OCI-LY1 (cell line): ENCODE measurements at regions not wholly inside any gene's neighbourhood (a gene's known extent, or its start where the extent isn't known, plus 50 kb on each side); places are given as distances from the start of the nearest gene placed in this dataset.

ENCODE experiments used
- H2AFZ ChIP-seq: fragments of 200-600 bp; sonication (generic), shearing (Covaris generic); 2 replicates; pipeline ENCODE4 v1.6.0; 2014; ENCODE audit warnings: antibody characterized with exemption, mild to moderate bottlenecking, low read length
- H3F3A ChIP-seq: fragments of 200-600 bp; sonication (generic), shearing (Covaris generic); 2 replicates; pipeline ENCODE4 v1.6.0; 2014; ENCODE audit warnings: mild to moderate bottlenecking, antibody characterized with exemption, low read length, moderate library complexity; ENCODE audit not compliant: insufficient read depth
- H3K27ac ChIP-seq: fragments of 200-600 bp; sonication (generic); 2 replicates; pipeline ENCODE4 v1.5.1; 2014; ENCODE audit warnings: low read length, mixed run types, mild to moderate bottlenecking, low read depth; ENCODE audit not compliant: poor library complexity, severe bottlenecking
- H3K27me3 ChIP-seq: fragments of 200-600 bp; sonication (generic); 2 replicates; pipeline ENCODE4 v1.6.0; 2014; ENCODE audit warnings: antibody characterized with exemption, mild to moderate bottlenecking, low read length, moderate library complexity; ENCODE audit not compliant: insufficient read depth
- H3K36me3 ChIP-seq: fragments of 200-600 bp; sonication (generic); 2 replicates; pipeline ENCODE4 v1.6.1; 2014; ENCODE audit warnings: mild to moderate bottlenecking, antibody characterized with exemption, low read length, moderate library complexity, mixed read lengths; ENCODE audit not compliant: insufficient read depth
- H3K4me1 ChIP-seq: fragments of 200-600 bp; sonication (generic); 2 replicates; pipeline ENCODE4 v1.5.1; 2014; ENCODE audit warnings: mild to moderate bottlenecking, low read length, moderate library complexity; ENCODE audit not compliant: insufficient read depth, severe bottlenecking
- H3K4me2 ChIP-seq: fragments of 200-600 bp; sonication (generic), shearing (Covaris generic); 2 replicates; pipeline ENCODE4 v1.6.1; 2014; ENCODE audit warnings: low read length
- H3K4me3 ChIP-seq: fragments of 200-600 bp; sonication (generic); 2 replicates; pipeline ENCODE4 v1.5.1; 2014; ENCODE audit warnings: low read length, low read depth, mild to moderate bottlenecking, mixed read lengths; ENCODE audit not compliant: poor library complexity, severe bottlenecking
- H3K79me2 ChIP-seq: fragments of 200-600 bp; shearing (Covaris generic); 2 replicates; pipeline ENCODE4 v1.6.1; 2016; ENCODE audit warnings: mixed run types, low read length, mixed read lengths; ENCODE audit not compliant: insufficient read depth
- H3K9ac ChIP-seq: fragments of 200-600 bp; sonication (generic), shearing (Covaris generic); 2 replicates; pipeline ENCODE4 v1.6.1; 2014; ENCODE audit warnings: mild to moderate bottlenecking, low read length, mixed read lengths
- H3K9me2 ChIP-seq: fragments of 200-600 bp; sonication (generic), shearing (Covaris generic); 2 replicates; pipeline ENCODE4 v1.6.1; 2014; ENCODE audit warnings: low read depth, mild to moderate bottlenecking, low read length, mixed read lengths
- H3K9me3 ChIP-seq: fragments of 200-600 bp; shearing (Covaris generic); 2 replicates; pipeline ENCODE4 v1.6.1; 2014; ENCODE audit warnings: low read length, mixed read lengths
- H4K20me1 ChIP-seq: fragments of 200-600 bp; sonication (generic), shearing (Covaris generic); 2 replicates; pipeline ENCODE4 v1.6.0; 2016; ENCODE audit warnings: mild to moderate bottlenecking, low read length; ENCODE audit not compliant: insufficient read depth
- EZH2 ChIP-seq: fragments of 200-600 bp; sonication (generic), shearing (Covaris generic); IDR thresholded peaks from 2 replicates; pipeline ENCODE4 v1.8.0; 2017; ENCODE audit warnings: borderline replicate concordance, mixed run types, mild to moderate bottlenecking, antibody characterized with exemption, low read length, moderate library complexity, mixed read lengths
- TF ChIP-seq, protein P1 (sequence below): fragments of 200-600 bp; sonication (generic), shearing (Covaris generic); IDR thresholded peaks from 2 replicates; pipeline ENCODE4 v1.5.1; 2017; ENCODE audit warnings: mild to moderate bottlenecking, antibody characterized with exemption, low read length, moderate library complexity, mixed read lengths

DNA sequence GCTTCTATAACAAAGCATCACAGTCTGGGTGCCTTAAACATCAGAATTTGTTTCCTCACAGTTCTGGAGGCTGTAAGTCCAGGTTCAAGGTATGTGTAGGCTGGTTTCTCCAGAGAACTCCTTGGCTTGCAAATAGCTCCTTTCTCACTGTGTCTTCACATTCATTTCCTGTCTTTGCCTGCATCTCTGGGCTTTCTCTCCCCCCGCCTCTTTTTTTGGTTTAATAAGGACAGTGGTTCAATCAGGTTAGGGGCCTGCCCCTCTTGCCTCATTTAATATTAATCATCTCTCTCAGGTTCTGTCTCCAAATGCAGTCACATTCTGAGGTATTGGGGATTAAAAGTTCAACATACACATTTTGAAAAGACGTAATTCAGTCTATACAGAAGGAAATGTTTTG, 225.5 kb upstream of the ATP10B start:
- H3K9me3 ChIP-seq: no peaks in the 10 kb centered on the region
- TF ChIP-seq, protein P1, sequence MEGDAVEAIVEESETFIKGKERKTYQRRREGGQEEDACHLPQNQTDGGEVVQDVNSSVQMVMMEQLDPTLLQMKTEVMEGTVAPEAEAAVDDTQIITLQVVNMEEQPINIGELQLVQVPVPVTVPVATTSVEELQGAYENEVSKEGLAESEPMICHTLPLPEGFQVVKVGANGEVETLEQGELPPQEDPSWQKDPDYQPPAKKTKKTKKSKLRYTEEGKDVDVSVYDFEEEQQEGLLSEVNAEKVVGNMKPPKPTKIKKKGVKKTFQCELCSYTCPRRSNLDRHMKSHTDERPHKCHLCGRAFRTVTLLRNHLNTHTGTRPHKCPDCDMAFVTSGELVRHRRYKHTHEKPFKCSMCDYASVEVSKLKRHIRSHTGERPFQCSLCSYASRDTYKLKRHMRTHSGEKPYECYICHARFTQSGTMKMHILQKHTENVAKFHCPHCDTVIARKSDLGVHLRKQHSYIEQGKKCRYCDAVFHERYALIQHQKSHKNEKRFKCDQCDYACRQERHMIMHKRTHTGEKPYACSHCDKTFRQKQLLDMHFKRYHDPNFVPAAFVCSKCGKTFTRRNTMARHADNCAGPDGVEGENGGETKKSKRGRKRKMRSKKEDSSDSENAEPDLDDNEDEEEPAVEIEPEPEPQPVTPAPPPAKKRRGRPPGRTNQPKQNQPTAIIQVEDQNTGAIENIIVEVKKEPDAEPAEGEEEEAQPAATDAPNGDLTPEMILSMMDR: no peak
- no peak for TF ChIP-seq EZH2

DNA sequence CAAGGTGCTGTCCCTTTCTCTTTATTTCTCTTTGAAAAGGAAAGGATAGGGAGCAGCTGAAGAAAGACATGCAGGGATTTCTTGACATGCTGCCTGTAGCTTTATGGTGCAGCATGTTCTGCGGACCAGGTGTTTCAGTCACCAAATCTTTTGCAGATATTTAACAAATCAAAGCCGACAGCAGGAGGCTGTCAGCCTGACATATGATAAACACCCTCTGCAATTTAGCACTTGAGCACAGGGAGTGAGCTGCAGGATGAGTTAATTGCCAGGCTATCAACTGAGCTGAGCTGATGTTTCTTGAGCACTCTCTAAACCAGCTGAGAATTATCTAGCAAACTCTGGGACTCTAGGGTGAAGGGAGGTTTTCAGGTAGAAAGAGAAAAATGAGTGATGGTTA, 212.8 kb upstream of the ATP10B start:
- H3K9me2 ChIP-seq: no peaks in the 10 kb centered on the region

More for the DNA sequence above, 225.5 kb upstream of the ATP10B start:
- no peak overlapping the region for H3K27ac ChIP-seq
- H4K20me1 ChIP-seq: no peaks in the 10 kb centered on the region
- no peak overlapping the region for H3K9ac ChIP-seq
- H3K36me3 ChIP-seq: no peaks in the 10 kb centered on the region
- H3F3A ChIP-seq: no peaks in the 10 kb centered on the region
- no peaks in the 10 kb centered on the region for H3K27me3 ChIP-seq
- no peak overlapping the region for H2AFZ ChIP-seq
- H3K4me3 ChIP-seq: no peak overlapping the region
- H3K9me2 ChIP-seq: no peaks in the 10 kb centered on the region
- no peaks in the 10 kb centered on the region for H3K79me2 ChIP-seq
- no peaks in the 10 kb centered on the region for H3K4me1 ChIP-seq
- H3K4me2 ChIP-seq: no peak overlapping the region

GRCh38 chr5:161064297-161064696, 212.3 kb upstream of the ATP10B start:
- H3K36me3 ChIP-seq: no peaks in the 10 kb centered on the region
- H2AFZ ChIP-seq: no peak overlapping the region
- H3K27ac ChIP-seq: no peak overlapping the region
- no peak overlapping the region for H3K4me2 ChIP-seq
- H3K9ac ChIP-seq: no peak overlapping the region
- H3K27me3 ChIP-seq: no peaks in the 10 kb centered on the region
- no peaks in the 10 kb centered on the region for H4K20me1 ChIP-seq
- no peaks in the 10 kb centered on the region for H3K9me3 ChIP-seq
- no peaks in the 10 kb centered on the region for H3K9me2 ChIP-seq
- no peaks in the 10 kb centered on the region for H3K4me1 ChIP-seq
- no peak overlapping the region for H3K4me3 ChIP-seq
- TF ChIP-seq, protein P1: no peak
- TF ChIP-seq EZH2: no peak
- H3F3A ChIP-seq: no peaks in the 10 kb centered on the region
- no peaks in the 10 kb centered on the region for H3K79me2 ChIP-seq

More for the DNA sequence above, 212.8 kb upstream of the ATP10B start:
- Histone ChIP-seq H3K9me3 (no peaks in the 10 kb centered on the region), H3K4me3 (no peak overlapping the region), H3K27me3 (no peaks in the 10 kb centered on the region), H4K20me1 (no peaks in the 10 kb centered on the region), H3K27ac (no peak overlapping the region), H3K4me1 (no peaks in the 10 kb centered on the region), H3K79me2 (no peaks in the 10 kb centered on the region), H2AFZ (no peak overlapping the region), H3K4me2 (no peak overlapping the region), H3K36me3 (no peaks in the 10 kb centered on the region), H3K9ac (no peak overlapping the region), H3F3A (no peaks in the 10 kb centered on the region)
- no peak for TF ChIP-seq EZH2
- TF ChIP-seq, protein P1: no peak
